GM19324 (cell line): ENCODE measurements at regions not wholly inside any gene's neighbourhood (a gene's known extent, or its start where the extent isn't known, plus 50 kb on each side); places are given as distances from the start of the nearest gene placed in this dataset.

Source experiments
- ATAC-seq: cut with Tn5 transposase; IDR thresholded peaks from one replicate; pipeline ENCODE4 v1.9.1; 2021; ENCODE audit warnings: mild to moderate bottlenecking, moderate library complexity; ENCODE audit not compliant: unreplicated experiment, low FRiP score

GRCh38 chr21:15355066-15355465, 290.3 kb upstream of the NRIP1 start:
- ATAC-seq, result no peak

DNA sequence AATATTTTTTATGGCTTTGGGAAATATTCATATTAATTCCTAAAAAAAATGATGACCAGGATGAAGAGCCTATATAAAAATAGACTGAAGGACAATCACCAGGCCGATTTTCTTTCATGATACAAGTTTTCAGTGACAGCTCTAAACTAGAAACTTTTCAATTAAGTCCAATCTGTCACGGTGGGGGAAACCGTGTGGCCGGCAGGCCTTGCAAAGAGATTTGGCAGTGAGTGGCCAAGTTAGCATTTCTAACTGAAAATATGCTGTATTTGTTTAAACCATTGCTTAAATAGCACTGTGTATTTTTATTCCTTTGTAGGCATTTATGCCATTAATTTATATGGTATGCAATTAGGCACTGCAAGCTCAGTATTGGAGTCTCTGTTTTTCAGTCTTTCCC, 294.5 kb upstream of the NRIP1 start:
- ATAC-seq, result no peak

DNA sequence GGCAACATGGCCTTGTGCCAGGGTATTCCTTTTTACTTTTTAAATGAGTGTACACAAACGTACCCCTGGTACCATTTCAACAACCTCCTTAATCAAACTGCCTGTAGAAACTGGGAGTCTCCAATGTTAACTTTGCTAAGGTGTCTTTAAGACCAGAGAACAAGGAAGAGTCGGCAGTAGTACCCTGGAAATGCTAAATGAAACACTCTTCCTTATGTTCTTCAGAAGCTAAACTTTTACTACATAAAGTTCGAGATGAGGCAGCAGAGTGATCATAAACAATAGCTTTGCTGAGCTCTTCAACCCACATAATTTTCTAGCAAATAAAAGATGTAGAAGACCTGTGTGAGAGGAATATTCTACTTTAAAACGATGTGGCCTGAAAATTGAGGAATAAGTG, 297.7 kb upstream of the NRIP1 start:
- ATAC-seq, result no peak

GRCh38 chr21:15363921-15364320, 299.1 kb upstream of the NRIP1 start:
- no peak for ATAC-seq

DNA sequence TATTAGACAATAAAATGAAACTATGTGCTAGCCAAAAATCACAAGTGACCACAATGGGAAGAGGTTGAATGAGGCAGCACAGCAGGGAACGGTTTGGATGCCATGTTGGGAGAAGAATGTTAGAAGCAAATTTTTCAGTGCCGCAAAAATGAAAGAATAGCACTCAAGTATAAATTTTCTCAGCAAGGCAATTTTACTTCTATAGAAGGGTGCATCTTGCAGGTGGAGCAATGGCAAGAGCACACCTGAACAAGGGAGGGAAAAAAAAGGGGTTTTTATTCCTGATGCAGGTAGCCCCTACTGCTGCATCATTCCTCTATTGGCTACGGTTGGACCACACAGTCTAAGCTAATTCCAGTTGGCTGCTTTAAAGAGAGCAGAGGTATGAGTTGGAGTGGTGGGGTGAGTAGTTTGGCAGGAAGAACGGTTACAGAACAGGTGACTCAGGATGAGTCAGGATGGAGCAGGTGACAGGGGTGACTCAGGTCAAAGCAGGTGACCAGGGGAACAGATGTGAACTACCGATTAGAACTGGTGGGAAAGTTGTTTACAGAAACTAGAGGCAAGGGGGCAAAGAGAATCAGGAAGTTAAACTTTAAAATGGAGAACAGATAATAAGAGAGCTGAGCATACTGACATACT, 301.1 kb upstream of the NRIP1 start:
- no peak for ATAC-seq

- ATAC-seq, result no peak
Observed at GRCh38 chr21:15366555-15366954, 301.8 kb upstream of the NRIP1 start.

- ATAC-seq, result no peak
Observed at GRCh38 chr21:15367061-15367626, 302.3 kb upstream of the NRIP1 start.

GRCh38 chr21:15370462-15370975, 305.7 kb upstream of the NRIP1 start:
- no peak for ATAC-seq

GRCh38 chr21:15373941-15374340, 309.1 kb upstream of the NRIP1 start:
- no peak for ATAC-seq

- ATAC-seq, result no peak
Observed at GRCh38 chr21:15379776-15380175, 315.0 kb upstream of the NRIP1 start.

- no peak for ATAC-seq
Observed at GRCh38 chr21:15383588-15383987, 318.8 kb upstream of the NRIP1 start.

GRCh38 chr21:15390049-15390448, 325.2 kb upstream of the NRIP1 start:
- no peak for ATAC-seq

GRCh38 chr21:15397258-15397657, 332.5 kb upstream of the NRIP1 start:
- no peak for ATAC-seq

DNA sequence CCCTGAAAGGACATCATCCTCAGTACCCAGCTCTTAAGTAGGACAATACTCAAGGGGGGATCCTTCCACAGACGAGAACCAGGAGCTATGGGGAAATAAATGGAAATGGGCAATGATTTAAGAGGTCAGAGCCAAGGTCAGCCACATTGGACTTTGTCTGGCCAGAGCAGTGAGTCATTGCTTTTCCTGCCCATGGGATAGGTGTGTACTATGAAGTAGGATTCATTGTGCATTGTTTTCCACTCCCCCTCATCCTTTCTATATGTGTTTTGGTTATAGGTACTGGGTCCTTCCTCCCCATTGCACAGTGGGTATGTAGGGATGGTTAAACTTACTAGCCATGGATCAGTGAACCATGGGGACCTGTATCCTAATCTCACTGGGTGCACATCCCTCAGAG, 328.9 kb upstream of the USP25 start:
- no peak for ATAC-seq

DNA sequence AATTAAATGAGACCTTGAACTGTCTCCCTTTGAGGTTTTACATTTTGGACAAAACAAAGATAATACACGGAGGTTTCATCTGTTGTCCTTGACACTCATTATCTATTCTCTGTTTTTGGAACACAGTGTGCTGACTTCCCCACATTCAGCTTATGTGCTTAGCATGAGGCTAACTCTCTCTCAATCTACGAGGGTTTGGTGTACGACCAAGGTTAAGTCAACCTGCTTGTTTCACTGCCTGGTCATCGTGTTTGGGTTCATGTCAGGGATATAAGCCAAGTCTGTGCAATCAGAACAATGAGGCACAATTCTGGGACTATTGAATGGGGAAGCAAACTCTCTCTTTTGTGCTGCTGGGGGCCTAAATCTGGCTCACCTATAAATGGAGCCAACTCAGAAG, 328.5 kb upstream of the USP25 start:
- ATAC-seq, result no peak

- ATAC-seq, result no peak
Observed at GRCh38 chr21:15405214-15405613, 324.6 kb upstream of the USP25 start.

DNA sequence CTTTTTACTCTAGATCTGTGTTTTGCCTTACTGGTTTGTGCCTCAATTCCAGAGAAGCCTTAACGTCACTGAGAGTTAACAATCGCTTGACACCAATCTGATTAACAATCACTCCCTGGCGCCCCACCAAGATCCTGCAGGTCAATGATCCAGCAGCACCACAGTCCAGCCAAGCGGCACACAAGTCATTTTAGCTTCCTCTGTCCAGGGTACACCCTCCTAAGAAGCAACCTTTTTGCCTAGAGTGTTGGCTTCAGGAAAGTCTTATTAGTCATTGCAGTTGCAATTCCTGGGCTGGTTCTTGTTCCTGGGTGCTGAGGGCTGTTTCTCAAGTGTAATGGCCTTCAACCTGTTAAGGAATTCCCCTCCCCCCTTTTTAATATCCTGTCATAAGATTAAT, 323.0 kb upstream of the USP25 start:
- ATAC-seq, result no peak

GRCh38 chr21:15407585-15407984, 322.2 kb upstream of the USP25 start:
- no peak for ATAC-seq

- peak; percentile 57 for ATAC-seq
Observed at GRCh38 chr21:15408089-15408488, 321.7 kb upstream of the USP25 start.

DNA sequence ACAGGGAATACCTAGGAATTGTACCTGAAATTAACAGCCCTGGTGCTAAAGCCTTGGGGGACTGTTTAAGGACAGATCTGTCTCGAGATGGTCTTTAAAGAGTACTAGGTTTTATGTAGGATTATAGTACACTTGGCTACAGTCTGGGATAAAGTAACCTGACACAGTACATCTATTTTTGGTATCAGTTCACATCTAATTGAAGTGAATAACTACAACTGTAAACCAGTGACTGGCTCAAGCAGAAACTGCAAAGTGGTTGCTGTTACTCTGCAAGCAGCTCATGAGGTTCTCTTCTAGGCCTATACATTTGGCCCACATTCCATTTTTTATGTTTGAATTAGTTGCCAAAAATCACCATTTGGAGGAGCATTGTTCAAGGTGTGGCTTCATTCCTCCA, 320.8 kb upstream of the USP25 start:
- ATAC-seq, result no peak

DNA sequence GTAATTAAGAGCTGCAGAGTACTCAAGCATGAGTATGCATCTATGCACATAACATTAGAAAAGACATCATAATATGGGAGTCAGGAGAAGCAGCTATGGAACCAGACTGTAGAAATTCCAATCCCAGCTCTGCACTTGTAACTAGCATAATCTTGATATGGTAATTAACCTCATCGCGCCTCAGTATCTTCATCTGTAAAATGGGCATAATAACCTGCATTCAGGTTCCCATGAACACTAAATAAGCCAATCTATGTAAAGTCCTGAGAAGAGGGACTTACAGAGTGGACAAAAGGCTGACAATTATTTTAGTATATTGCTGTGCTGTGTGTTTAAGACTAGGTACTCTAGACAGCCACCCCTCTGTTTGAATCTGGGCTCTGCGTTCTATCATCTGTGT, 318.9 kb upstream of the USP25 start:
- no peak for ATAC-seq

- no peak for ATAC-seq
Observed at GRCh38 chr21:15414057-15414456, 315.7 kb upstream of the USP25 start.
